ENCODE measurements at regions not wholly inside any gene's neighbourhood (a gene's known extent, or its start where the extent isn't known, plus 50 kb on each side); places are given as distances from the start of the nearest gene placed in this dataset.

- no peak for TF ChIP-seq CTCF (optimal IDR thresholded peaks at IDR 0.05 in 1 of 3, IDR thresholded peaks at IDR 0.05 in 1 of 3, conservative IDR thresholded peaks at IDR 0.05 in 1 of 3; ENCODE audit: extremely low read depth in 1 of 3, insufficient read depth in 2 of 3, low read length in 3 of 3)
- TF ChIP-seq EZH2 (IDR thresholded peaks at IDR 0.05; ENCODE audit: low read length) = no peak
Measured at GRCh38 chr6:131418441-131418840, 154.6 kb upstream of the ARG1 start.
